ENCODE measurements at regions not wholly inside any gene's neighbourhood (a gene's known extent, or its start where the extent isn't known, plus 50 kb on each side); places are given as distances from the start of the nearest gene placed in this dataset.

DNA sequence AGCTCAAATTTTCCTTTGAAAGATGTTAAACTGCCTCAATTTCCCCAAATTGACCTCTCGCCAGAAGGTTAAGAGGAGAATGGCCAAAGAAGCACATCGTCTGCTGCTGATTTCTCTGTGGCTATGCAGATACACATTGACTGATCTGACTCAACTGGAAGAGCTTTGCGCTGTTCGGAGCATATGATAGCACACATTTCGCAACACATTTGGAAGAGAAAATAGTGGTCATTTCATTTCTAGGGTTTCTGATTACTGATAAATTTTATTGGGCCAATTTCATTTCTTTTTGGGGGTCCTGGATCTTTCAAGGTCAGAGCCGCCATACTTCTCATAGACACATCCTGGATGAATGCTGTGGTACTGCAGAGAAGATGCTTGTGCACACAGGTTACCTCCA lies 138.5 kb downstream of the TMEM200C start:
- TF ChIP-seq EZH2 (optimal IDR thresholded peaks at IDR 0.05; ENCODE audit: low read depth, low read length) (no peak), EZH2phosphoT487 (IDR thresholded peaks at IDR 0.05; ENCODE audit: low read length) (no peak)
- TF ChIP-seq, protein P1, sequence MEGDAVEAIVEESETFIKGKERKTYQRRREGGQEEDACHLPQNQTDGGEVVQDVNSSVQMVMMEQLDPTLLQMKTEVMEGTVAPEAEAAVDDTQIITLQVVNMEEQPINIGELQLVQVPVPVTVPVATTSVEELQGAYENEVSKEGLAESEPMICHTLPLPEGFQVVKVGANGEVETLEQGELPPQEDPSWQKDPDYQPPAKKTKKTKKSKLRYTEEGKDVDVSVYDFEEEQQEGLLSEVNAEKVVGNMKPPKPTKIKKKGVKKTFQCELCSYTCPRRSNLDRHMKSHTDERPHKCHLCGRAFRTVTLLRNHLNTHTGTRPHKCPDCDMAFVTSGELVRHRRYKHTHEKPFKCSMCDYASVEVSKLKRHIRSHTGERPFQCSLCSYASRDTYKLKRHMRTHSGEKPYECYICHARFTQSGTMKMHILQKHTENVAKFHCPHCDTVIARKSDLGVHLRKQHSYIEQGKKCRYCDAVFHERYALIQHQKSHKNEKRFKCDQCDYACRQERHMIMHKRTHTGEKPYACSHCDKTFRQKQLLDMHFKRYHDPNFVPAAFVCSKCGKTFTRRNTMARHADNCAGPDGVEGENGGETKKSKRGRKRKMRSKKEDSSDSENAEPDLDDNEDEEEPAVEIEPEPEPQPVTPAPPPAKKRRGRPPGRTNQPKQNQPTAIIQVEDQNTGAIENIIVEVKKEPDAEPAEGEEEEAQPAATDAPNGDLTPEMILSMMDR (IDR thresholded peaks at IDR 0.05; ENCODE audit: low read length), result no peak
